ENCODE measurements at regions not wholly inside any gene's neighbourhood (a gene's known extent, or its start where the extent isn't known, plus 50 kb on each side); places are given as distances from the start of the nearest gene placed in this dataset.

- no peak for TF ChIP-seq CTCF (IDR thresholded peaks at IDR 0.05)
- TF ChIP-seq POLR2A (IDR thresholded peaks at IDR 0.05), result no peak
Measured at GRCh38 chr13:85379433-85379832, 419.8 kb downstream of the SLITRK6 start.
